ENCODE measurements at regions not wholly inside any gene's neighbourhood (a gene's known extent, or its start where the extent isn't known, plus 50 kb on each side); places are given as distances from the start of the nearest gene placed in this dataset.

DNA sequence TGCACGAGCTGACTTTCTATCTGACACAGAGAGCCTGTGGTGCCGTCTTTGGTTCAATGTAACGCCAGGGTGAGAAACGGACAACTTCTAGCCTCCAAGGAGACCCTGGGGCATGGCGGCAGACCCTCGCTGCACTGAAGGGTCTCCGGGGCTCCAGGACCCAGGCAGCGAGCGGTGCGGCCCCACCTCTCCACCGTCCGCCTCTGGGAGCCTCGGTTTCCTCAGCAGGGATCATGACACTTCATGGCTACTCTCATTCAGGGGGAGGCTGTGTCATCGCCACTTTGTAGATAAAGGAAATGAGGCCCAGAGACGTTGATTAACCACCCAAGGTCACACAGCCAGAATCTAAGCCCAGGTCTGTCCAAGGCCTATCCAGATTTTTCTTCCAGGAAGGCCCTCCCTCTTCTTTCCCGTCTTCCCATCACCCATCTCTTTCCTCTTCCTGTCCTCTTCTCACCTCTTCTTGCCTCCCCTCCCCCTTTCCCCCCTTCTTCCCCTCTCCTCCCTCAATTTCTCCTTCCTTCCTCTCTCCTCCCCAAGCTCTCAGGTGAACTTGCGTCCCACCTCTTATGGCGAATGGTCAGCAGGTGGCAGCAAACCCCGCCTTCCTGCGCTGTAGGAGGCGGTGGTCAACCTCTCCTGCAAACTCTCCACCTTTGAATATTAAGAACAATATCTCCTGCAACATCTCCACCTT, 69.3 kb upstream of the HMX1 start:
- H3K9me3 ChIP-seq (ENCODE audit: insufficient read depth, low read length), result peaks cover 5% of the 10 kb centered on the region; the same call in 1 of the 2 replicates
- no peaks in the 10 kb centered on the region for H3K36me3 ChIP-seq (ENCODE audit: insufficient read depth, insufficient read length, low read length)
- H3K4me3 ChIP-seq (ENCODE audit: insufficient read length, low read depth), result no peak overlapping the region
- H3K9ac ChIP-seq (ENCODE audit: insufficient read length, low read depth), result no peak overlapping the region
- H3K4me1 ChIP-seq (ENCODE audit: insufficient read depth, insufficient read length), result peaks cover 12% of the 10 kb centered on the region
- peak; percentile 39 for DNase-seq (ENCODE audit: low read depth, low spot score)
- TF ChIP-seq YY1 (IDR thresholded peaks at IDR 0.05; ENCODE audit: insufficient read depth, insufficient read length), result no peak
- TF ChIP-seq SUZ12 (IDR thresholded peaks at IDR 0.05; ENCODE audit: extremely low read depth, insufficient read depth, insufficient read length), result no peak
- no peak for TF ChIP-seq ZNF274 (IDR thresholded peaks at IDR 0.05; ENCODE audit: low read depth, low read length)
- peaks cover 18% of the 10 kb centered on the region for H3K27me3 ChIP-seq (ENCODE audit: insufficient read depth, insufficient read length)

DNA sequence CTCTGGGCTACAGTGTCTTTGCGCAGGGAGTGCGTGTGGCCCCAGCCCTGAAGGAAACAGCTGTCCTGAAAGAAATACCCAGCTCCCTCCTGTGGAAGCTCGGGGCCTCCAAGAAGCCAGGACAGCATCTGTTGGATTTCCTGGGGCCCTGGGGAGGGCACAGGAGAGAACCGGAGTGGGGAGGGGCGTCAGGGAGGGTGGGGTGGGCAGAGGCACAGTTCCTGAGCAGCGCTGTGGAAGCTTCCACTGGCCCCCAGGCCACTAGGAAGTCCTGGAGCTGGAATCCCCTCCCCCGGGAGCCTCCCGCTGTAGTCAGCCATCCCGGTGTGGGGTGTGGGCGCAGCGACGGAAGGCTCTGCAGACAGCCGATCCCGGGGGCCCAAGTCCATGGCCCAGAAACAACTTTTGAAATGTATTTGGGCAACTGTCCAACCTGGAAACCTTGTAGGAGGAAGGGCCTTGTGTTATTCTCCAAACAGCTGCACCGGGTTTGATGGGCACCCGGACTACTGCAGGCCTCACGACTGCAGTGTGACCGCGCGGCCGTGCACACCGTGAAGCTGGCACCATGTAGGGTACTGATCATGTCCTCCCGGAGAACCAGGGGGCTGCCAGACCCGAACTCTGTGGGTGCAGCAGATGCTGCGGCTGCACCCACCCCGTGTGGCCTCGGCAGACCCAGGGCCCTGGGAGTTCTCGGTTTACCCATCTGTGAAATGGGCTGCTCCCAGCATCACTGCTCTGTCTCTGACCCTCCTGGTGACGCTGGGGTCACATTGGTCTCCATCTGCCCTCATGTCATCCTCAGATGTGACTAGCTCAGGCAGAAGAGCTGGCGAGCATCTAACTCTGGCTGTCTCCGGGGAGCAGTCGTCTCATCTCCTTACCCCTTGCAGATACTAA, 68.5 kb upstream of the HMX1 start:
- H3K36me3 ChIP-seq (ENCODE audit: insufficient read depth, insufficient read length, low read length), result no peaks in the 10 kb centered on the region
- no peak for DNase-seq (ENCODE audit: low read depth, low spot score)
- TF ChIP-seq ZNF274 (IDR thresholded peaks at IDR 0.05; ENCODE audit: low read depth, low read length), result no peak
- no peak for TF ChIP-seq SUZ12 (IDR thresholded peaks at IDR 0.05; ENCODE audit: extremely low read depth, insufficient read depth, insufficient read length)
- no peak for TF ChIP-seq YY1 (IDR thresholded peaks at IDR 0.05; ENCODE audit: insufficient read depth, insufficient read length)
- peaks cover 12% of the 10 kb centered on the region for H3K4me1 ChIP-seq (ENCODE audit: insufficient read depth, insufficient read length)
- peaks cover 12% of the 10 kb centered on the region for H3K9me3 ChIP-seq (ENCODE audit: insufficient read depth, low read length)
- peaks cover 18% of the 10 kb centered on the region for H3K27me3 ChIP-seq (ENCODE audit: insufficient read depth, insufficient read length)
- H3K9ac ChIP-seq (ENCODE audit: insufficient read length, low read depth), result peak overlapping the region; percentile 73
- H3K4me3 ChIP-seq (ENCODE audit: insufficient read length, low read depth), result peak overlapping the region; percentile 20

DNA sequence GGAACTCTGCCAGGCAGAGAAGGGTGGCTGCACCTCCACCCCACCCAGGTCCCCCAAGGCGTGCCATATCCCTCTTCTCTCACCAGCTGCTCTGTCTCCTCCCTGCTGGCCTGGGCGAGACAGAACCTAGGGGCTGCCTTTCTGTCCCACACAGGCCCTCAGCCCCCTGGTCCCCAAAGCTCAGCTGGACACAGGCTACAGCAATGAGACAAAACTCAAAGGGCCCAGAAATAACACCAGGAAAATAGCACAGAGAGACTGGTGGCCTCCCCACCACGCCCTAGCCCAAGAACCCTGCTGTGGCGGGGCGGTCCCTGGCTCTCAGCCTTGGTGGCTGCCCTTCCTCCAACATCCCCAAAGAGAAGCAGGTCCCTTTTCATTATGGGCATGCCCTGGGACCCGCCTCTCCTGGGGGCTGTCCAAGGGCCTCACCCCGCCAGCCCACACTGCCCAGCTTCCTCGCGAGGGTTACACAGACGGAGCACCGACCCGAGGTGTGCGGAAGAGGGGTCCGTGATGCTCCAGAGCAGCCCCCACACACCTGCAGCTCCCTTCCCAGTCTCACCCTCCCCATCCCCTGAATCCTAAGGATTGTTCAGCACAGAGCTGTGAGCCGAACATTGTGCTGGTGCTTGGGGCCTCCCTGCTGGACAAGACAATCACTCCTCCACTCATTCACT, 67.7 kb upstream of the HMX1 start:
- peak overlapping the region; percentile 73 for H3K9ac ChIP-seq (ENCODE audit: insufficient read length, low read depth)
- H3K9me3 ChIP-seq (ENCODE audit: insufficient read depth, low read length), result peaks cover 12% of the 10 kb centered on the region
- H3K4me3 ChIP-seq (ENCODE audit: insufficient read length, low read depth), result peak overlapping the region; percentile 20
- peaks cover 18% of the 10 kb centered on the region for H3K27me3 ChIP-seq (ENCODE audit: insufficient read depth, insufficient read length)
- TF ChIP-seq YY1 (IDR thresholded peaks at IDR 0.05; ENCODE audit: insufficient read depth, insufficient read length) (no peak), ZNF274 (IDR thresholded peaks at IDR 0.05; ENCODE audit: low read depth, low read length) (no peak), SUZ12 (IDR thresholded peaks at IDR 0.05; ENCODE audit: extremely low read depth, insufficient read depth, insufficient read length) (no peak)
- H3K4me1 ChIP-seq (ENCODE audit: insufficient read depth, insufficient read length), result peaks cover 12% of the 10 kb centered on the region
- no peak for DNase-seq (ENCODE audit: low read depth, low spot score)
- H3K36me3 ChIP-seq (ENCODE audit: insufficient read depth, insufficient read length, low read length), result no peaks in the 10 kb centered on the region

- no peaks in the 10 kb centered on the region for H3K36me3 ChIP-seq (ENCODE audit: insufficient read depth, insufficient read length, low read length)
These were observed 67.0 kb upstream of the HMX1 start for GRCh38 chr4:8938623-8939022.

GRCh38 chr4:8938137-8938536, 66.5 kb upstream of the HMX1 start:
- DNase-seq (ENCODE audit: low read depth, low spot score), result no peak
- Histone ChIP-seq H3K36me3 (ENCODE audit: insufficient read depth, insufficient read length, low read length) (no peaks in the 10 kb centered on the region), H3K4me3 (ENCODE audit: insufficient read length, low read depth) (no peak overlapping the region), H3K4me1 (ENCODE audit: insufficient read depth, insufficient read length) (peaks cover 12% of the 10 kb centered on the region), H3K27me3 (ENCODE audit: insufficient read depth, insufficient read length) (peaks cover 18% of the 10 kb centered on the region), H3K9ac (ENCODE audit: insufficient read length, low read depth) (no peak overlapping the region), H3K9me3 (ENCODE audit: insufficient read depth, low read length) (peaks cover 22% of the 10 kb centered on the region)
- no peak for TF ChIP-seq YY1 (IDR thresholded peaks at IDR 0.05; ENCODE audit: insufficient read depth, insufficient read length)

More at GRCh38 chr4:8938623-8939022, 67.0 kb upstream of the HMX1 start:
- Histone ChIP-seq H3K4me1 (ENCODE audit: insufficient read depth, insufficient read length) (peaks cover 12% of the 10 kb centered on the region), H3K27me3 (ENCODE audit: insufficient read depth, insufficient read length) (peaks cover 18% of the 10 kb centered on the region), H3K4me3 (ENCODE audit: insufficient read length, low read depth) (no peak overlapping the region), H3K9ac (ENCODE audit: insufficient read length, low read depth) (no peak overlapping the region), H3K9me3 (ENCODE audit: insufficient read depth, low read length) (peaks cover 17% of the 10 kb centered on the region)
- DNase-seq (ENCODE audit: low read depth, low spot score), result no peak
- no peak for TF ChIP-seq ZNF274 (IDR thresholded peaks at IDR 0.05; ENCODE audit: low read depth, low read length)
- TF ChIP-seq YY1 (IDR thresholded peaks at IDR 0.05; ENCODE audit: insufficient read depth, insufficient read length), result no peak
- TF ChIP-seq SUZ12 (IDR thresholded peaks at IDR 0.05; ENCODE audit: extremely low read depth, insufficient read depth, insufficient read length), result no peak

GRCh38 chr4:8932884-8933283, 61.2 kb upstream of the HMX1 start:
- Histone ChIP-seq H3K27me3 (ENCODE audit: insufficient read depth, insufficient read length) (peaks cover 4% of the 10 kb centered on the region), H3K4me1 (ENCODE audit: insufficient read depth, insufficient read length) (no peaks in the 10 kb centered on the region), H3K36me3 (ENCODE audit: insufficient read depth, insufficient read length, low read length) (no peaks in the 10 kb centered on the region), H3K4me3 (ENCODE audit: insufficient read length, low read depth) (no peak overlapping the region), H3K9ac (ENCODE audit: insufficient read length, low read depth) (no peak overlapping the region), H3K9me3 (ENCODE audit: insufficient read depth, low read length) (peaks cover 56% of the 10 kb centered on the region)
- no peak for DNase-seq (ENCODE audit: low read depth, low spot score)
- TF ChIP-seq YY1 (IDR thresholded peaks at IDR 0.05; ENCODE audit: insufficient read depth, insufficient read length), result no peak
- TF ChIP-seq ZNF274 (IDR thresholded peaks at IDR 0.05; ENCODE audit: low read depth, low read length), result no peak
- TF ChIP-seq SUZ12 (IDR thresholded peaks at IDR 0.05; ENCODE audit: extremely low read depth, insufficient read depth, insufficient read length), result no peak

GRCh38 chr4:8928074-8928473, 56.4 kb upstream of the HMX1 start:
- Histone ChIP-seq H3K9me3 (ENCODE audit: insufficient read depth, low read length) (peaks cover 43% of the 10 kb centered on the region), H3K4me3 (ENCODE audit: insufficient read length, low read depth) (no peak overlapping the region), H3K4me1 (ENCODE audit: insufficient read depth, insufficient read length) (no peaks in the 10 kb centered on the region), H3K36me3 (ENCODE audit: insufficient read depth, insufficient read length, low read length) (no peaks in the 10 kb centered on the region), H3K9ac (ENCODE audit: insufficient read length, low read depth) (no peak overlapping the region), H3K27me3 (ENCODE audit: insufficient read depth, insufficient read length) (no peaks in the 10 kb centered on the region)
- TF ChIP-seq YY1 (IDR thresholded peaks at IDR 0.05; ENCODE audit: insufficient read depth, insufficient read length), result no peak
- TF ChIP-seq SUZ12 (IDR thresholded peaks at IDR 0.05; ENCODE audit: extremely low read depth, insufficient read depth, insufficient read length), result no peak
- TF ChIP-seq ZNF274 (IDR thresholded peaks at IDR 0.05; ENCODE audit: low read depth, low read length), result no peak
- DNase-seq (ENCODE audit: low read depth, low spot score), result no peak
